Liver (tissue), 8 donors: ENCODE measurements at regions not wholly inside any gene's neighbourhood (a gene's known extent, or its start where the extent isn't known, plus 50 kb on each side); places are given as distances from the start of the nearest gene placed in this dataset.

Experiments
- DNase-seq: peaks from one replicate; pipeline ENCODE4 v3.0.0-alpha.2; 2017; ENCODE audit warnings: low spot score
- H3K27ac ChIP-seq, 2 donors: one replicate each; pipeline ENCODE4 v1.7.0; 2013; ENCODE audit warnings: inconsistent platforms in 2 of 2, low read length in 2 of 2, control low read depth in 1 of 2, low read depth in 1 of 2, mild to moderate bottlenecking in 1 of 2
- H3K27me3 ChIP-seq, 4 donors: one replicate each; pipeline versions ENCODE4 v1.6.1 to v1.7.0; 2013; ENCODE audit warnings: low read length in 3 of 4, inconsistent platforms in 1 of 4, mild to moderate bottlenecking in 1 of 4, moderate library complexity in 1 of 4; ENCODE audit not compliant: control insufficient read depth in 4 of 4, insufficient read depth in 4 of 4
- H3K36me3 ChIP-seq, 4 donors: one replicate each; pipeline versions ENCODE4 v1.6.1 to v1.7.0; 2013; ENCODE audit warnings: low read length in 3 of 4, mild to moderate bottlenecking in 3 of 4, low read depth in 1 of 4, moderate library complexity in 1 of 4; ENCODE audit not compliant: control insufficient read depth in 4 of 4, insufficient read depth in 3 of 4
- H3K4me1 ChIP-seq, 4 donors: one replicate each; pipeline versions ENCODE4 v1.6.1 to v1.7.0; 2013; ENCODE audit warnings: low read length in 3 of 4, mild to moderate bottlenecking in 3 of 4, moderate library complexity in 1 of 4; ENCODE audit not compliant: control insufficient read depth in 4 of 4, insufficient read depth in 4 of 4
- H3K4me3 ChIP-seq, 3 donors: one replicate each; pipeline versions ENCODE4 v1.6.1 to v1.7.0; 2013; ENCODE audit warnings: low read length in 3 of 3, control low read depth in 1 of 3, low read depth in 1 of 3, mild to moderate bottlenecking in 1 of 3
- H3K9ac ChIP-seq, 2 donors: one replicate each; pipeline ENCODE4 v1.7.0; 2013; ENCODE audit warnings: low read length in 2 of 2, mild to moderate bottlenecking in 2 of 2, moderate library complexity in 2 of 2, control low read depth in 1 of 2, low read depth in 1 of 2
- H3K9me3 ChIP-seq, 4 donors: one replicate each; pipeline versions ENCODE4 v1.6.1 to v1.7.0; 2013; ENCODE audit warnings: low read length in 3 of 4; ENCODE audit not compliant: control insufficient read depth in 4 of 4
- EGR1 ChIP-seq, 2 donors: IDR thresholded peaks; 2 replicates each; pipeline ENCODE4 v1.6.1; 2016 to 2018; ENCODE audit warnings: antibody characterized with exemption in 2 of 2, low read depth in 2 of 2
- FOXA1 ChIP-seq: IDR thresholded peaks from 2 replicates; pipeline ENCODE4 v1.6.1; 2016; ENCODE audit warnings: antibody characterized with exemption
- HNF4G ChIP-seq: IDR thresholded peaks from 2 replicates; pipeline ENCODE4 v1.6.1; 2016; ENCODE audit warnings: antibody characterized with exemption
- MAX ChIP-seq: IDR thresholded peaks from 2 replicates; pipeline ENCODE4 v1.6.1; 2016; ENCODE audit warnings: antibody characterized with exemption
- RAD21 ChIP-seq, 2 donors: IDR thresholded peaks; 2 replicates each; pipeline ENCODE4 v1.6.1; 2016; ENCODE audit warnings: antibody characterized with exemption in 2 of 2, mild to moderate bottlenecking in 2 of 2
- TAF1 ChIP-seq: conservative IDR thresholded peaks from 2 replicates; pipeline ENCODE4 v1.6.1; 2016; ENCODE audit warnings: antibody characterized with exemption, mild to moderate bottlenecking
- YY1 ChIP-seq: IDR thresholded peaks from 2 replicates; pipeline ENCODE4 v1.6.1; 2016; ENCODE audit warnings: antibody characterized with exemption, mild to moderate bottlenecking
- ZBTB33 ChIP-seq: IDR thresholded peaks from 2 replicates; pipeline ENCODE4 v1.6.1; 2016; ENCODE audit warnings: antibody characterized with exemption
- WGBS: extraction: QIAGEN DNeasy Blood & Tissue Kit; methylation state at CpG from one replicate; pipeline ENCODE4 v1.1.7; 2013; 5-methylcytosine and 5-hydroxymethylcytosine counted together
- TF ChIP-seq, protein P1 (sequence below): IDR thresholded peaks from 2 replicates; pipeline ENCODE4 v1.6.1; 2016; ENCODE audit warnings: antibody characterized with exemption, mild to moderate bottlenecking
- TF ChIP-seq, protein P2 (sequence below): fragments of 150-350 bp; IDR thresholded peaks from 2 replicates; pipeline ENCODE4 v1.5.1; 2017; ENCODE audit warnings: improper control_type of control experiment, low read depth, low read length; ENCODE audit not compliant: missing input control
- donor health status: healthy.
- donor health status: healthy.
- donor health status: healthy.
- donor health status: healthy.
- donor health status: healthy.

- Histone ChIP-seq H3K9ac (no peak overlapping the region), H3K27me3 (peaks cover 0 to 3% (median 0%) of the 10 kb centered on the region in 4 donors), H3K27ac (no peak overlapping the region), H3K9me3 (no peaks in the 10 kb centered on the region), H3K36me3 (no peaks in the 10 kb centered on the region), H3K4me3 (no peak overlapping the region), H3K4me1 (no peaks in the 10 kb centered on the region)
- no peak for DNase-seq
- WGBS, result 79% methylated on average over 3 of the region's 3 CpGs
- no peak for TF ChIP-seq RAD21 (IDR thresholded peaks at IDR 0.05)
- TF ChIP-seq YY1, result no peak
- no peak for TF ChIP-seq ZBTB33
- TF ChIP-seq MAX, result no peak
- TF ChIP-seq, protein P1, sequence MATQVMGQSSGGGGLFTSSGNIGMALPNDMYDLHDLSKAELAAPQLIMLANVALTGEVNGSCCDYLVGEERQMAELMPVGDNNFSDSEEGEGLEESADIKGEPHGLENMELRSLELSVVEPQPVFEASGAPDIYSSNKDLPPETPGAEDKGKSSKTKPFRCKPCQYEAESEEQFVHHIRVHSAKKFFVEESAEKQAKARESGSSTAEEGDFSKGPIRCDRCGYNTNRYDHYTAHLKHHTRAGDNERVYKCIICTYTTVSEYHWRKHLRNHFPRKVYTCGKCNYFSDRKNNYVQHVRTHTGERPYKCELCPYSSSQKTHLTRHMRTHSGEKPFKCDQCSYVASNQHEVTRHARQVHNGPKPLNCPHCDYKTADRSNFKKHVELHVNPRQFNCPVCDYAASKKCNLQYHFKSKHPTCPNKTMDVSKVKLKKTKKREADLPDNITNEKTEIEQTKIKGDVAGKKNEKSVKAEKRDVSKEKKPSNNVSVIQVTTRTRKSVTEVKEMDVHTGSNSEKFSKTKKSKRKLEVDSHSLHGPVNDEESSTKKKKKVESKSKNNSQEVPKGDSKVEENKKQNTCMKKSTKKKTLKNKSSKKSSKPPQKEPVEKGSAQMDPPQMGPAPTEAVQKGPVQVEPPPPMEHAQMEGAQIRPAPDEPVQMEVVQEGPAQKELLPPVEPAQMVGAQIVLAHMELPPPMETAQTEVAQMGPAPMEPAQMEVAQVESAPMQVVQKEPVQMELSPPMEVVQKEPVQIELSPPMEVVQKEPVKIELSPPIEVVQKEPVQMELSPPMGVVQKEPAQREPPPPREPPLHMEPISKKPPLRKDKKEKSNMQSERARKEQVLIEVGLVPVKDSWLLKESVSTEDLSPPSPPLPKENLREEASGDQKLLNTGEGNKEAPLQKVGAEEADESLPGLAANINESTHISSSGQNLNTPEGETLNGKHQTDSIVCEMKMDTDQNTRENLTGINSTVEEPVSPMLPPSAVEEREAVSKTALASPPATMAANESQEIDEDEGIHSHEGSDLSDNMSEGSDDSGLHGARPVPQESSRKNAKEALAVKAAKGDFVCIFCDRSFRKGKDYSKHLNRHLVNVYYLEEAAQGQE, result no peak
- no peak for TF ChIP-seq FOXA1
- TF ChIP-seq TAF1, result no peak
Measured at GRCh38 chr1:82894635-82895034, 1093.9 kb downstream of the ADGRL2 start.

DNA sequence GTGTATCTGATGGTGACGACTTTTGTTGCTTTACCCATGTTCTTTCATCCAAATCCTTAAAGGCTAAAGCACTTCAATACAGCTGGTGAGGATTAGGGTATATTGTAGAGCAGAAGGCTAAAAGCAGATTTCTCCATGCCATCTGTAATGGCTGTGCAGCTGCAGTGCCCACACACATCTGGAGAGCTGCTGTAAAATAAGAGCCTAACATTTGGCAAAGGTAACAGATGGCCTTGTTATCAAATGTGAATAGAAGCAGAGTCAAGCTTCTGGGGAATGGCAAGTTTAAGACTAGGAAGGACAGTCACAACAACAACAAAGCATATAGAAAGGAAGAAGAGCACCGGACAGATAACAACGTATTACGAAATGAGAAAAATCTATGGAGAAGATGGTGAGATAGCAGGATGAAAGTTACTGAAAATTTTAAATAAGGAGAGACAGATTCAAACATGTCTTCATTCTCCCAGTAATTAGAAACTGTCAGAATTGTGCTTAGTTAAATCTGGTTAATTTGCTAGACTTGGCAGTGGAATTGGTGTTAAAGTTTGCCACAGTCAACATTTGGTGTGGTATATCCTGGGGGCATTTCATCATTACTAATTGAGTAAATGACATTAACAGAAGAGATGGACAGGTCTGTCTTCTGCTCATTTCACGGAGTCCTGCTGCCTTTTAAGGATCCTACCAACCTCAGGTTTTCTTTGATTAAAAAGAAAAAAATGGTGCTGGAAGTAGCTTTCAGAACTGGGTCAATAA, 1093.2 kb downstream of the ADGRL2 start:
- DNase-seq, result no peak
- H3K9ac ChIP-seq, result no peak overlapping the region
- no peak overlapping the region for H3K4me3 ChIP-seq
- peaks cover 0 to 3% (median 0%) of the 10 kb centered on the region in 4 donors for H3K27me3 ChIP-seq
- H3K9me3 ChIP-seq, result no peaks in the 10 kb centered on the region
- no peaks in the 10 kb centered on the region for H3K4me1 ChIP-seq
- no peak overlapping the region for H3K27ac ChIP-seq
- no peak for TF ChIP-seq YY1
- TF ChIP-seq HNF4G, result no peak
- no peak for TF ChIP-seq ZBTB33
- TF ChIP-seq, protein P2, sequence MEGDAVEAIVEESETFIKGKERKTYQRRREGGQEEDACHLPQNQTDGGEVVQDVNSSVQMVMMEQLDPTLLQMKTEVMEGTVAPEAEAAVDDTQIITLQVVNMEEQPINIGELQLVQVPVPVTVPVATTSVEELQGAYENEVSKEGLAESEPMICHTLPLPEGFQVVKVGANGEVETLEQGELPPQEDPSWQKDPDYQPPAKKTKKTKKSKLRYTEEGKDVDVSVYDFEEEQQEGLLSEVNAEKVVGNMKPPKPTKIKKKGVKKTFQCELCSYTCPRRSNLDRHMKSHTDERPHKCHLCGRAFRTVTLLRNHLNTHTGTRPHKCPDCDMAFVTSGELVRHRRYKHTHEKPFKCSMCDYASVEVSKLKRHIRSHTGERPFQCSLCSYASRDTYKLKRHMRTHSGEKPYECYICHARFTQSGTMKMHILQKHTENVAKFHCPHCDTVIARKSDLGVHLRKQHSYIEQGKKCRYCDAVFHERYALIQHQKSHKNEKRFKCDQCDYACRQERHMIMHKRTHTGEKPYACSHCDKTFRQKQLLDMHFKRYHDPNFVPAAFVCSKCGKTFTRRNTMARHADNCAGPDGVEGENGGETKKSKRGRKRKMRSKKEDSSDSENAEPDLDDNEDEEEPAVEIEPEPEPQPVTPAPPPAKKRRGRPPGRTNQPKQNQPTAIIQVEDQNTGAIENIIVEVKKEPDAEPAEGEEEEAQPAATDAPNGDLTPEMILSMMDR, result no peak
- no peak for TF ChIP-seq EGR1 (IDR thresholded peaks at IDR 0.05; ENCODE audit: low read depth in 2 of 2)
- TF ChIP-seq, protein P1, result no peak
- H3K36me3 ChIP-seq, result no peaks in the 10 kb centered on the region
- WGBS, result 92% methylated on average over 5 of the region's 5 CpGs
